Left kidney (tissue), 1 donor: ENCODE measurements at regions not wholly inside any gene's neighbourhood (a gene's known extent, or its start where the extent isn't known, plus 50 kb on each side); places are given as distances from the start of the nearest gene placed in this dataset.

Experiments used
- DNase-seq: peaks from one replicate; pipeline ENCODE4 v3.0.0-alpha.2; 2013

DNA sequence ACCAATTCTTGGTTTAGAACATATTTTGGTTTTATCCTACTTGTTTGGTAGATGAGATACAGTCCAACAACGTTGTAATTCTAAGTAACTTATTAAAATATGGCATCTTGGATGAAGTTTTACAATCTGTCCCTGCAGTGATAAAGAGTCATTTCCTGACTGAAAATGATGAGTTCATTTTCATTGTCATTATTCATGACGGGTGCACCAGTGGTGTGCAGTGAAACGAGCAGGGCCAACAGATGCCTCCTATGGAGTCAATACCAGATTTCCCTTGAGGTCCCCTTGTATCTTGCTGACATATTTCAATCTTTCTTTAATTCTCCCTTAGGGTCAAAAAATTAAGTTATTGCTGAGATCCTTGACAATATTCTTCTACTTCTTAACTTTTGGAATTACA, 438.5 kb downstream of the LRIG3 start:
- DNase-seq = no peak

DNA sequence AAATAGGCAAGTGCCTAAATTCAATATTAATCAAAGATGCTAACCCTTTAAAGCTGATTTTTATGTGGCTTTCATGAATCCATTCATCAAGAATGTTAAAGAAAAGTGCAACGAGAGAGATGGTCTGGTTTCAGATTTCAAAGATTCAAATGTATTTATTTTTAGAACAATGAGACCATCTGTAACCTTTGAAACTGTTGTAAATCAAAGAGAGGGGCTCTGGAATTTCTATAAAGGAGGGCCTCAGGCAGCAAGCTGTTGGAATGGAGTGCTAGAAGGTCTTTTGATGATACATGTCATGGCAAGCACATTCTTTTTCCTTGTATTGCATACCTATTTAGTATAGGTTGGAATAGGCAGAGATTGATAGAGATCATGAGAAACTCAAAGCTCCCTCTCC, 433.0 kb downstream of the LRIG3 start:
- peak; percentile 25 for DNase-seq

DNA sequence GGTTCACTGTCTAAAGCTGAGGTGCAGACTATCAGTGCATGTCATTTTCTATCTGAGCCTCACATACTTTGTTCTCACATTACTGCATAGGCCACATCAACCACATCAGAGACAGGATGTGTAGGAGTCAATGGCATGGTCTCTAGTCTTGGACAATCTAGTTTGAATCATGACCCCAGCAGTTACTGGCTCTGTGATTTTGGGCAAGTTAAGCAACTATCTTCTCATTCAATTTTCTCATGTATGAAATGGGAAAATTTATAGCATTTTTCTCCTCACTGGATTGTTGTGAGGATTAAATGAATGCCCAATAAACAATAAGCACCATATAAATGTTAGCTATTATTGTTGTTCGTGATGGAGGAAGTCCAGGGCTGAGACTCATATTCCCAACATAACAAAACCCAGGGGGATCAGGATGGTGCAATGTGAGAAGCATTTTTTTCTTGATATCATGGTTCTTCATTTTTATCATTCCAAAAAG, 432.6 kb downstream of the LRIG3 start:
- peak; percentile 17 for DNase-seq

DNA sequence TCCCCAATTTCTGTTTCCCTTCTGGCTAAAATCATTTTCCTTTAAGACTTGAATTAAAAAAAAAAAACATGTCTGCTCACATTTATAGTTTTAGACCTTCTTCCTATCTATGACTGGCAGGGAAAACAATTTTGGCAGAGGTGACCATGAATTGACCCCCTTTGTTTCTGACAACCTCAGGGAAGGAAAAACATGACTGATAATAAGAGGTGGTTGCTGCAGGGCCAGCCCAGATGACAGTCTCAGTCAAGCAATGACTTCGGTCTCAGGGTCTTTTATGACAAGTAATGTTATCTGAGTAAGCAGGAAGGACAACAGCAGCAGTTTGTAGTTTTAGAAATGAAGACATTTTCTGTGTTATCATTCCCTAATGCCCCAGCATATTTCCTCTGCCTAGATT, 430.9 kb downstream of the LRIG3 start:
- no peak for DNase-seq

DNA sequence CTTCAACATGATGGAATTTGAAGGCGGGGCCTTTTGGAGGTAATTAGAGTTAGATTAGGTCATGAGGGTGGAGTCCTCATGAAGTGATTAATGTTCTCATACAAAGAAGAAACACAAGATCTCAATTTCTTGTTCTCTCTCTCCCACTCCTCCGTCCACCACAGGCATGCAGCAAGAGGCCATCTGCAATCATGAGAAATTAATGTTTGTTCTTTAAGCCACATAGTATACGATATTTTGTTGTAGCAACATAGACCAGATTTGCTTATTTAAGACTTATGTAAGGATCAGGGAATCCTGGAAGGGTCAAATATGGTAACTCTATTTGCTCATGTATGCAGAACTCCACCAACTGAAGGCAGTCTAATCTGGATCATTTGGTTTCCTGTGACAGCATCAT, 429.0 kb downstream of the LRIG3 start:
- no peak for DNase-seq

DNA sequence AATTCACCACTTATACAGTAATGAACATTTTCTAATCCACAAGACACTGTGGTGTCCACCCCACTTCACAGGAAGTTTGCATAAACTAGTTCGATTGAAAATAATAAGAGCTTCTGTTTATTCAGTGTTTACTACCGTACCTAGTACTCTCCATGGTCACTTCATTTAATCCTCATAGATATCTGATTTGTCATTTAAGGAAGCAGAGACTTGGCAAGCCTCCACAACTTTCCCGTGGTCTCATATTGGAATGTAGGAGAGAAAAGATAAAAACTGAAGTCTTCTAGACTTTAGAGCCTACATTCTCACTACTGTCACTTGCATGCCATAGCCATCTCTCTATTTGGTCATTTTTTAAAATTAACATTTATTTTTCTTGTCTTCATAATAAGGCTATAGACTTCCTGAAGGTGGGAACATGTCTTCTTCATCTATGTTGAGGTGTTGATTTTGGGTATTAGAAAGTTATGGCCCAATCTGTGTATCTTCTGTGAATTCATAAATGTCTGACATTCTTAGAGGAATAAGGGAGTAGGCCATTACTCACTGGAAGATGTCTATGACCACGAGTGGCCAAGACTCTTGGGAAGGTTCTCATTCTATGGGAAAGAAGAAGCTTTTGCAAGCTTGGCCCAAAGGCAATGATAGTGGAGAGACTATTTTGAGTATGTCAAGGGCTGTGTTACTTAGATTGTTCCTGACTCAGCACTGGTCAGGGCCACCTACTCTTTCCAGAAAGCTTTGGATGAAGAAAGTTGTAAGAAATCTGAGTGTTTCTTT, 423.7 kb downstream of the LRIG3 start:
- no peak for DNase-seq

DNA sequence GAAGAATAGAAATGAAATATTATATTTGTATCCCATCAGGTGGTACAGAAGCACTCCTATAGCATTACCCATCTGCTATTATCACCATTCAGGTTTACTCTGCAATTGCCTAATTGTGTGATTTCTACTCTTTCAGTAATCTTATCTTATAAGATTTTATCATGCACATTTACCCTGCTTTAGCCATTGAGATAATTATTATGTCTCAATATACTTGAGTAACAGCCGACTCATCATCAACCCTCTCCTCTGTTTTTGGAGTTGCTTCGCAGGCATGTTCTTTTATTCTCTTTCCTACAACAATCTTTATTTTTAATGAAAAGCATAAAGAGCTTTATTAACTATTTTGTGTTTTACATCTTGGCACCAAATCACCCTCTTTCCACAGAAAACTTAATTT, 419.9 kb downstream of the LRIG3 start:
- DNase-seq = no peak

DNA sequence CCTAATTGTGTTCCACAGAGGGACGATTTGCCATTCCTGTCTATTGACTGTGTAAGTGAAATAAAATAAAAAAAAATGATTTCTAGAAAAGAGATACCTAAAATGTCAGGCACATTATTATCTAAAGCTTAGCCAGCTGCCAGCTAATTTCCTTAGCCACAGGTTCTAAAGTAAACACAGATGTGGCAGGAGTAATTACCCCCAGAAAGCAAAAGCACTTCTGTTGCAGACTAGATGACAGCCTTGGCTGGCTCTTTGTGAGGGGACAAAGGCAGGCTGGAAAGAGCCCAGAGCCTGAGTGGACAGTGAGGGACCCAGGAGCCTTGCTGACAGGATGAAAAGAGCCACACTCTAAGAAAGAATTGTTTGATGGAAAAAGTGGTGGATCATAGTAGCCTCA, 418.1 kb downstream of the LRIG3 start:
- no peak for DNase-seq

DNA sequence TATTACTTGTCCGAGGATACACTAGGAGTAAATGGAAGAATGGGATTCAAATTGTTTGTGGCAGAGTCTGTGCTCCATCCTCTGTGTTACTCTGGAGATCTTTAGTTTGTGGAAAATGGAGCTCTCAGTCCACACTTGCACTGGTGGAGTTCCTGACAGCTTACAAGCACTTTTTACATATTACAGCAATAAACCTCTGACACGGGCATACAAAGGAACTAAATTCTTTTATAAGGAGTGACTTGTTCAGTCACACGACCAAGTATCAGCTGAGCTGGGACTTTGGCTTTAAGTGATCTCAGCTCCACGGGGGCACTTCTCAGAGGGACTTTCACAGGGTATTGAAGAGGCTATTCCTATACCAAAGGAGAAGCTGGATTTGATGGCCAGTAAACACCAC, 417.5 kb downstream of the LRIG3 start:
- peak; percentile 25 for DNase-seq

DNA sequence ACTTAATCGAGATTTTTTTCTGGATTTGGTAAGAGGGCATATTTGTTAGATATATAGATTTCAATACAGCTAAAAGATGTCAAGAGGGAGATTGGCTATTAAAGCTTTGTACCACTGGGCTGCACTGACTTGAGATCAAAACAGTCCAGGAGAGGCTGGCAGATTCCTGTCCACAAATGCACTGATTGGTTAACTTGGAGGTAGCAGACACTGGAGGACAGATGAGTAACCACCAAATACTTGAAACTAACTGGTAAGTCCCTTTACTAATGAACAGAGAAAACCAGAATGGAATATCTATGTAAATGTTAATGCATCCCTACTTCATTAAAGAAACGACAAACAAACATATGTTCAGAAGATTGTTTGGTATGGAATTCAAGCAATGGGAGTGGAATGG, 416.6 kb downstream of the LRIG3 start:
- DNase-seq = no peak

DNA sequence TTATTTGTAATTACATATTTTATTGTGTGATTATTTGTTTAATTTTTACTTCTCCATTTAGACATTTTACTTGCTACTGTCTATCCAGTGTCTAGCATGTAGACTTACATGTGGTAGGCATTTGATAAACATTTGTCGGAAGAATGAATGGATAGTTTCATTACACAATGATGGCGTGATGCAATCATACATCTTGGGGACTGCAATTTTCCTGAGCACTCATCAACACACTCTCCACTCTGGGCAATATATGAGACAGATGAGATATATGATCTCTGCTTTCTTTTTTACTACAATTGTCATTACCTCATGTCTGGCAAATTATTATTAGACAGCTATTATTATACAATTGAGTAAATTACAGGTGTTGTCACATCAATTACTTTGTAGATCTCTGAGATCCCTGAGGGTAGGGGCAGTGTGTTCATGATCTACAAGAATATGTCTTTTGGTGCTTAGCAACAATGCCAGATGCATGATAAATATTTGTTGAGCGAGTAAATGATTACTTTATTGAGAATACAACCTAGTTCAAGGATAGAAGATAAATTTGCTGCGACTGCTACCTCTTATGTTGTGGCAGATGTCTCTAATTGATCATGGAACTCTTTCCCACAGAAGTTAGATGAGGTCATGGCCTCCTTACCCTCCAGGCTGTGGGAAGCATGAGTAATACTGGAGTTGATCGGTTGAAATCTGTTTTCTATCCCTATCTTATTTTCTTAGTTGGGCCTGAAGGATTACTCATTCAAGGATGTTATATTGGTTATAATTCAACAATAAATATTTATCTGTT, 416.0 kb downstream of the LRIG3 start:
- no peak for DNase-seq

DNA sequence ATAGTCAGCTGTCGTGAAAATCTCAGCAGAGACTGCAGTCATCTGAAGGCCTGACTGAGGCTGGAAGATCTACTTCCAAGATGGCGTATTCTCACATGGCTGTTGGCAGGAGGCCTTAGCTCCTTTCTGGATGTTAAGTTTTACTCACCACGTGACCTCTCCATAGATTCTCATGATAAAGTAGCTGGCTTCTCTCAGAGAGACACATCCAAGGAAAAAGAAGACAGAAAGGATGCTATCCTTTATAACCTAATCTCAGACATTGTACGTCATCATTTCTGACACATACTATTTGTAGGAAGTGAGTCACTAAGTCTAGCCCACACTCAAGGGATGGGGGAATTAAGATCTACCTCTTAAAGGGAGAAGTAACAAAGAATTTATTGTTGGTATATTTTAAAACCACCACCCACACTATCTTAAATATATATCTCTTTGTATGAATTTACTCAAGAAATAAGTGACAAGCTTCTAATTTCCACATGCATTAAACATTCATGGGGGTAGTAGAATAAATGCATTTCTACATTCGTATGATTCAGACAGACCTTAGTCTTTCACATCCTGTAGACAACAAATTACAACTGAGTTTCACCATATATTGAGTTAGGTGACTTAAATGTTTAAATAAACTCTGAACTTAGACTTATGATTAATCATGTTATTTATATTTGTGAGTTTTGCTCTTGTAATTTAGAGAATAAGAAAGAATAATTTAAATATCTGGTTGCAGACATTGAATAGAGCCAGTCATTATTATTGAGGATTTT, 411.0 kb downstream of the LRIG3 start:
- DNase-seq = no peak

DNA sequence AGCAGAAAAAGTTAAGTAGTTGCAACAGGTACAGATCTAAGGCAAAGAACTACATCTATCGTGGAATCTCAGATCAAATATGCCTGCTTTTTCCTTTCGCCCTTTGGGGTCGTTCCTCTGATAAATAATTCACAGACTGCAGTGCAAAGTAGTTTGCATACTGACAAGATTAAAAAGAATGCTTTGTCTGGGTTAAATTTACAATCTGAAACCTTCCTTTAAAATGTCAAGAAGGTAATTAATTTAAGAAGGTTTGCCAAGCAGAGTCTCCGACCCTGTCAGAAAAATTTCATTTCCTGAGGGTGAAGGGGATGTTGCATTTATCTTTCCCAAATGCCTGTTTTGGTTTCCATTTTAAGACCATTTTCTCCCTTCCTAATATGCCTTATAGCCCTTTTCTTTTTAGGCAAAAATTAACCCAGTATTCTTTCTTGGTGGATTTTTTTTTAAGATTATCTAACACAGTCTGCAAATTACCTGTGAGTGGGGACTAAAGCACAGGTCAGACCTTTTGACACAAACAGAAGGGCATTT, 406.9 kb downstream of the LRIG3 start:
- DNase-seq = no peak

DNA sequence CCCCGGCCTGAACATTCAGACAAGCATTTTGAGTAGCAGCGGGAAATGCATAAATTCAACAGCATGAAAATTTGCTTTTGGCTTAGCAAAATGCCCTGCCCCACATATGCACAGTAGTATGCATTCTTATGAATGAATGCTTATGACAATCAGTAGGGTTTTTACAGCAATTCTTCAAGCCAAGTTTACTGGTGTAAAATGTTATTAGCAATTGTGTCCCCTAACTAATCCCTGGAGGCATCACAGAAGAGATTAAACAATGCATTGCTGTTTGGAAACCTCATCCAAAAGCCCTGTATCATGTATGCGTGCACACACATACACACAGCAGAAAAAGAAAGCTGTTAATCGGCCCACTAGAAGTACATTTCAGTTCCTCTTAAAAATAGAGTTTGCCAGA, 406.5 kb downstream of the LRIG3 start:
- DNase-seq = no peak

DNA sequence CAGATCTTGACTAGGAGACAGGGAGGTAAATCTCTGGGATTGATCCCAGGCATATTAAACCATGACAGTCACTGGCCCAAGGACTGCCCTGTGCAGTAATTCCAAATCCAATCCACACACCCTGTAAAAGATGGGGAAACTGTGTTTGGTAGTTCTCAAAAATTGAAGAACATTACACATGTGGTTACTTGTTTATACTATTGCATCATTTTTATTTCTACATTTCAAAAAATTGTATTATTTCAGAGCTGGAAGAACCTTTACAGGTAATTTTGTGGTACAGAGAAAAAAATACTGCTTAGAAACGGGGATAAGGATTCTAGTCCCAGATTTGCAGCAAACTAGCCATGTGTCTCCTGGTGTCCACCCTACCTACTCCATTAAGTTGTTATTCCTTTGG, 400.5 kb downstream of the LRIG3 start:
- no peak for DNase-seq

DNA sequence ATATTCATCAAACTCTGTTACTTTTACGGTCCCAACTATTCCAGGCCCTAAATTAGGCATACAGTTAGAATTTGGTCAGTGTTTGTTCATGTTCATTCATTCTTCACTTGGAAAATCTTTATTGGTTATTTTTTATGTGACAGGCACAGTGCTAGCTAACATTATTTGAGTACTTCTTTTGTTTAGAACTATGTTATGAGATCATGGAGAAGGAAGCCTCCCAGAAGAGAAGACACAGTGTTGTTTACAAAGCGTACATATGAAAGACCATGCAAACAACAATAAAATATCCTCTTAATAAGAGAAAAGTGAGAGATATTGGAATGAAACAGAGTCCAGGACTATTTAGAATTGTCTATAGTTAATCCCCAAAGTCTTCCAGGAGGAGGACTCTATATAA, 399.2 kb downstream of the LRIG3 start:
- no peak for DNase-seq

DNA sequence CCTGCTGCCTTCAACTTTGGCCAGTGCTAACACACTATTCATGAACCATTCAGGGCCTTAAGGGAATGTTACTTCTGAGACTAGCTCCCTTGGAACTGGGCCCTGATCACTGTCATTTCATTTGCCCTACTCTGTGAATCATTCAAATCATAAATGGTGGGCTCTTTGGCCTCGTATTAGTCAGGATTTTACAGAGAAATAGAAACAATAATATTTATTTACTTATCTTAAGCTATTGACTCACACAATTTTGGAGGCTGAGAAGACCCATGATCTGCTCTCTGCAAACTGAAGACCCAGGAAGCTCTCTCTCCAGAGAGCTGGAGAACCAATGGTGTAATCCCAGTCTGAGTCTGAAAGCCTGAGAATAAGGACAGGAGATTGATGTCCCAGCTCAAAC, 398.5 kb downstream of the LRIG3 start:
- no peak for DNase-seq

DNA sequence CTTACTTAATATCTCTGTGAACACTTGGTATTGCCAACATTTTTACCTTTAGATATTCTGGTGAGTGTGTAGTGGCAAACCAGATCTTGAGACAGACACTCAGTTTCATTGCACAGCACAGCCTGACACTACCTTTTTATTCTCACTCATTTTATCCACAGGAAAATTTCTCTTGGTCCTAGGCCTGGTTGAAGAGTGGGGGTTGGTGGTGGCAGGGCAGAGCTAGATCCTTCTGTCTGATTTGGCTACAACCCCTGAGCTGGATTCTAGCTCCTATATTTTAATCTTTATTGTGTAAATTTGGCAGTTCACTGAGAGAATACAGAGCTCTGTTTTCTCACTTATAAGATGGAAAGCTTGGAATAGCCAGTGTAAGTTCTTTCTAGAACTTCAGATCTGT, 396.9 kb downstream of the LRIG3 start:
- no peak for DNase-seq

DNA sequence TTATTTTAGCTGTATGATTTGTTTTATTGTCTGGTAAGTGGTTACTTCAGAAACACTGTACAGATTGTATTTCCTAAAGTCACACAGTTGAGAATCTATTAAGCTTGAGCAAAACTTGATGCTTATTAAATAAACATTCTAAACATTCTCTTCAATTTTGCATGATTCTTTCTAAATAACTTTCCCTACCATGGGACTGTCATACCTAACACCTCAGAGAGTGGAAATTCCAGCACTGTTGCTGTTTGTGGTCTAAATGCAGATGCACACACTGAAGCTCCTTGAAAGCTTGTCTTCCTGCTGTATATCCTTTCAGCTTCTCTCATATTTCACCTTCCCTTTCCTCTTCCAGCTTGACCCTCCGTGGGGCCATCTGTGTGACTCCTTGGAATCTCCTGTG, 392.0 kb downstream of the LRIG3 start:
- no peak for DNase-seq

DNA sequence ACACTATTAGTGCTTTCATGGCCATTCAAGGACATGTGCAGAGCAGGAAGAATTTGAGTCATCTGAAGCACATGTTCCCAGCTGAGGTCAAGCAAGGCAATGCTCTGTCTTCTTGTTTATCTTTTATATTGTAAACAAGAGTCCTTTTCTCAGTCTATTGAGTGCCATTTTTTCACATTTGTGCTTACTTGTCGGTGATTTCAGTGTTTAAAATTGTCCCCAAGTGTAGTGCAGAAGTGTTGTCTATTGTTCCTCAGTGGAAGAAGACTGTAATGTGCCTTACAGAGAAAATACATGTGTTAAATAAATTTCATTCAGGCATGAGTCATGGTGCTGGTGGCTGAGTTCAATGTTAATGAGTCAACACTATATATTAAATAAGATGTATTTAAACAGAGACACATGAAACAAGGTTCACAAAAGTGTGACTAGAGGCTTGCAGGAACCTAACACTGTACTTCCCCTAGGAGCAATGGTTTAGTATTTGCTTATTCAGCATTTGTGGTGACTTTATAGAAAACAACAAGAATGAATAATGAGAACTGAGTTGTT, 391.1 kb downstream of the LRIG3 start:
- DNase-seq = no peak

DNA sequence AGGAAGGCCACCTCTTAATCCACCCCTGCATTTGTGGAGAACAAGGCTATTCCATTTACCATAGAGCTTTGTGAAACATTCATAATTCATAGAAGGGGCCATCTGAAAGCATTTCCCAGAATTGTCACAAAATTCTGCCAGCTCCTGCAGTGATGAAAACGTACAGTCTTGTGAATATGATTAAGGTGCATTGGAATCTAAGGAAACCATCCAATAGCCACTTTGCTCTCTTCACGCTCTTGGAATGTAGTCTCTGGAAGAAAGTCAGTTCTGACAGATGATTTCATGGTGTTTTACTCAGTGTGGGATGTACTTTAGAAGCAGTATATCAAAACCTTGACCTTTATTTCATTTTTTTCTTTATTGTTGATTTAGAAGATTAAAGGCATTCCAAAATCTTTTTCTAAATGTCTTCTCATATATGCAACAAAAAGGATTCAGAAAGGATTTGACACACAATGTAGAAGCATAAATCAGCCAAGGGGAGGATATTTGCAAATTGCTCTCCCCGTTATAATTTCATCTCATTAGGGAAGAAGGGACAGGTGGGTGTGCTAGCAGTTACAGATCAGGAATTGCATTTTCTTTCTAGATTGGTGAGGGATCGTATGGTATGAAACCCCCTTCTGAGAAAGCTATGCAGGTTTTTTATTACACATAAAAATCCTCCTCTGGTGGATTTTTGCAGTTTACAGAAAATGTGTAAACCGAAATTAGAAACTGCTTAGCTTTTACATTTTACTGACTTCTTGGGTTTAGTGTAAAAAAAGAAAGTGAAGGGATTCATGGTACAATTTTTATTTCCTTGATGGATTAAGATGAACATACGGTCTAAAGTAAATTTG, 390.2 kb downstream of the LRIG3 start:
- DNase-seq = no peak

DNA sequence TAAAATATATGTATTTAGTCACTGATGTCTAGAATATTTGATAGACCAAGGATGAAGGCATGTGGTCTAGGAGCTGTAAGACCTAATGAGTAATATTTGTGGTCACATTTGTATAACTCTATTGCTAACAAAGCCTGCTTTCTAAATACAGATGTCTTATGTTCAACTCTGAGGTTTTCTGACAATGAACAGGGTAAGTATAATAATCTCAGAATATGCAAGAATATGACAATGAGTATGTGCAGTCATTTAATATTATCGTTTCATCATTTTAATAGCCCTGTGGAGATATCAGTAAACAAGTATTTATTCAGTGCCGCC, 389.6 kb downstream of the LRIG3 start:
- no peak for DNase-seq
